GM18858 (cell line): ENCODE measurements at regions not wholly inside any gene's neighbourhood (a gene's known extent, or its start where the extent isn't known, plus 50 kb on each side); places are given as distances from the start of the nearest gene placed in this dataset.

Experiments used
- ATAC-seq: cut with Tn5 transposase; IDR thresholded peaks from one replicate; pipeline ENCODE4 v1.9.1; 2021; ENCODE audit not compliant: unreplicated experiment

DNA sequence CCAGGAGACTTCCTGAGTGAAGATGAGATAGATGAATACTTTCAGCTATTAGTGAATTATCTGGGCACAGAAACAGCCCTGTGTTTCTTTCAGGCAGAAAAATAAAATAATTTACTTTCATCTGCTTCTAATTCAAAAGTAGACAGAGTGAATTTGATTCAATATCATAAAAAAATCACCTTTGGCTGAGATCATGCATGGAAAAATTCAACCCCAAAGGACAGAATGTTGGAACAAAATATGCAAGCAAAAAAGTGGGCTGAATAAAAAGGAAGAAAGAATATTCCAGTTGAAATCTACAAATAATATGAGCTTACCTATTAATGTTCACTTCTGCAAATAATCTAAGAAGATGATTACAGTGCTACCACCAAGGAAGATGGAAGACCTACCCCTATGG, 546.9 kb downstream of the TFAP2B start:
- no peak for ATAC-seq

DNA sequence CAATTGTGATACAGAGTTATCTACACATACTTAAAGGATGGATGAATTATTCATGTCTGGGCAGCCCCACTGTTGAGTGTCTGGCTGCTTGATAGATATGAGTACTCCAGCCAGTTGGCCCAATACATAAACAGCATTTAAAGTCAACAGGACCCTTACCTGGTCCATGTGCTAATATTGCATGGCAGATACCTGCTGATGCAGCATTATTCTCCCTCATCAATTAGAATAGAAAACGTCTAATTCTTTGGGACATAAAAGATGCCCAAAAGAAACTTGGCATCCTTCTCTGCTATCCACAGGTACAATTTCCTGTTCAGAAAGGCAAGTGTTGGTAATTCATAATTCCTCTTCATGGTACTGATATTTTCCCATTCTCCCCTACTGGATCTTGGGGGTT, 550.8 kb downstream of the TFAP2B start:
- ATAC-seq = no peak

DNA sequence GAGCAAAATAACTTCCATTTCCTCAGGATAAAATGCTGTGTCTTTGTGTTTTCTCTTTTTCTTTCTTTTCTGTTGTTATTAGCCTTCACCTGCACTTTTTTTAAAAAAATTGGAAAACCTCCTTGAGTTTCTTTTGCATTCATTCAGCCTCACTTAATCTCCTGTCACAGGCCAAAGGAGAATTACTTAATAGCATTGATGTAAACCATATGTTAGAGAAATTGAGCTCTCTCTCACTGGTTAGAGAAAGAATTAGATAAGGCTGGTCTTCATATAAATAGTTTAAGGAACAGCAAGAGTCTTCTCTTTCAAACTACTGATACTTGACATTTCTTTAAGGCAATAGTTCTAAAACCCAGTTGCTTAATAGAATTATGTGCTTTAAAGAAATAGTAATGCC, 564.2 kb downstream of the TFAP2B start:
- no peak for ATAC-seq

DNA sequence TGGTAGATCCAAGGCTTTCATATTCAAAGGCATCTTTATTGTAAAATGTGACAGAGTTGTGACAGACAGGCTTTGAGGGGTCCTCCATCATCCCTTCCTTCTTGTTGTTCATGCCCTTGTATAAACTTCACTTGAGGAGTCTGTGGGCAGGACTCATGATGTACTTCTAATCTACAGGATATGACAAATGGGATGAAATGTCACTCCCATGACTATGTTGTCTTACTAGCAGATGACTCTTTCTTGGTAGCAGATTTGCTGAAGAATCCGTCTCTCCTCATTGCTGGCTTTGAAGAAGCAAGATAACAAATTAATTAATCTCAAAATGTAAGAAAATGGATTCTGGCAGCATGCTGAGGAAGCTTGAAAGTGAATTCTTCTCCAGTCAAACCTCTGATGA, 566.1 kb downstream of the TFAP2B start:
- ATAC-seq = no peak

DNA sequence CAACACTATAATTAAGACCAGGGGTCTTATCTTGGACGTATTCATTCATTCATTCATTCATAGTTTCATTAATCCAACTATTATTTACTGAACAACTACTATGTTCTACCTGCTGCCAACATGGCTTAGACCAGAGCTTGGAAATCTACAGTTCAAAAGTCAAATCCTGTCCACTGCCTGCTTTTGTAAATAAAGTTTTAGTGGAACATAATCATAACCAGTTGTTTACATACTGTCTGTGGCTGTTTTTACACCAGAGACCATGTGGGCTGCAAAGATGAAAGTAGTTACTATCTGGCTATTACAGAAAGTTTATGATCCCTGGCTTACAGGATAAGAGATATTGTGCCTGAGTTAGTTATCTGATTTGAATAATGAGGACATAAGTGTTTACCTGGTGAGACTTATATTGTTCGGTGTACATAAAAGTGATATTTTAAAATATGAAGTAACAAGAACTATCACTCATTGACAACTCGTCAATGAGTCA, 567.7 kb downstream of the TFAP2B start:
- ATAC-seq = no peak

GRCh38 chr6:51387907-51388306, 569.2 kb downstream of the TFAP2B start:
- ATAC-seq = no peak

DNA sequence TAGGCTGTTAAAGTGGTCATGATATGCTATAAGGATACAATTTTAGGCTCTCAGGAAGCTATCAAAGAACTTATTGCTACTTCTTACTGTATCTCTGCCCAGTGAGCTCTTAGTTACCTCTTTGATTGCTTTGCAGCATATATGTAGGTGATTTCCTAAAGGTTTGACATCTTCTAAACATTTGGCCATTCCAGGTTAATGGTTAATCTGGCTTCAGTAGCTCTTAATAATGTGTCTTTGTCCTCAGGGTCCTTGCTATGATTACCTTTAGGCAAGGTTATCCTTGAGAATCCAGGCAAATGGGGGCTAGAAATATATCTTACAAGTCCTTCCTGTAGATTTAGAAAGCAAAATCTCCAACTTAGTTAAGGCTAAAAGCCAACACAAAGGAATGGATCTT, 575.4 kb downstream of the TFAP2B start:
- ATAC-seq = no peak

- peak; percentile 43 for ATAC-seq
Observed at GRCh38 chr6:51396583-51396982, 577.9 kb downstream of the TFAP2B start.

DNA sequence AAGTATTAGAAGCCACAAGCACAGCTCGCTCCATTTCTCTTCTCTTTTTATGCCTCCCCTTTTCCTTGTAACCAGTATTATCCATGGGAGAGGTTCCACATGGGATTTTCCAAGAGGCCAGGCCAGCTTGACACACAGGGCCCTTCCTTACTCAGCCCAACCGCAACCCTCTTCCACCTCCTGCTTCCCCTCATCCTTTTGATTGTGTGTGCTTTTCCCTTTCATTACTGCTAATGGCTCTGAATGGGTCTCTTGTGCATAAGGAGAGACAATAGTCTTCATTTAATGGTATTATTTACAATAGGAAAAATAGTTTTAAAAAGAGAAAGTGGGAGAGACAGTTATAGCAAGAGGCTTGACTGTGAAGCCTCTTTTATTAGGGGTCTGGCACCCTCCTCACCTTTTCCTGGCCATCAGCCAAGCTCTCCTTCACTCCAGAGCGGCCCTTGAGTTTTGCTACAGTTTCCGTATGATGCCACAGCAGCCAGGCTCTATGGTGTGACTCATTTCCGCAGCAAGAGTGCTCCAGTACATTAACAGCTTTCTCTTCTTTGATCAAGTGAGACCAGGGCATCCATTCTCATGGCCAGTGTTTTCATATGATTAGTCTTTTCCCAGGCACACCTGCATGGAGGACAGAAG, 579.5 kb downstream of the TFAP2B start:
- peak; percentile 74 for ATAC-seq

DNA sequence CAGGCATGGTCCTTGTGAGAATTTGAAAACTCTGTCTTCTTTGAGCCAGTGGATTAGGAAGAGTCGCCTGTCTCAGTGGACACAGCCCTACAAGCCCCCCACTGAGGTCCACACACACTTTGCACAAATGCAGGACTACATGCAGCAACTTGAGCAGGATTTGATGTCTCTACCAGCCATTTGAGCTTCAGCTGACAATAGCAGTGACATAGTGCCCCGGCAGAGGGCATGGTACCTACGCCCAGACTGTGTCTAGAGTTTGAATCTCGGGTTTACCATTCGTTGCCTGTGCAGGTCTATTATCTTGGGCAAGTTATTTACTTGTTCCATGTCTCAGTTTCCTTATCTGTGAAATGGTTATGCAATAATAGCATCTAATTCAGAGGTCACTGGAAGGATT, 580.1 kb downstream of the TFAP2B start:
- no peak for ATAC-seq

DNA sequence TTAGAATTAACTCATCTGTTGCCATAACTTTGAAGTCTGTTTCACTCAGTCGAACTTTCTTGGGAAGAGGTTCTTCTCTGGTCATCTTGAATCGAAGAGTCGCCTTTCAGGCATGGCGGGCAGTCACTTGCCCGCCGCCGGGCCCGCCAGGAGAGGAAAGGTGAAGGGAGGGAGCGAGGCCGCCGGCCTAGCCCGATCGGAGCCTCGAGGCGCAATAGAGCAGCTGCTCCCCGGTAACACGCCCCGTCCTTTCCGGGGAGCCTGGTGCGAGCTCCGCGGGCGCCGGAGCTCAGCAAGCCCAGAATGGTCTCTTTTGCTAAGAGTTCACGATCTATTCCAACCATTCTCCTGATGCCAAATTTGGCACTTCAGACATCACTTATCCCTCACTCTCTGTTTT, 591.8 kb downstream of the TFAP2B start:
- no peak for ATAC-seq

DNA sequence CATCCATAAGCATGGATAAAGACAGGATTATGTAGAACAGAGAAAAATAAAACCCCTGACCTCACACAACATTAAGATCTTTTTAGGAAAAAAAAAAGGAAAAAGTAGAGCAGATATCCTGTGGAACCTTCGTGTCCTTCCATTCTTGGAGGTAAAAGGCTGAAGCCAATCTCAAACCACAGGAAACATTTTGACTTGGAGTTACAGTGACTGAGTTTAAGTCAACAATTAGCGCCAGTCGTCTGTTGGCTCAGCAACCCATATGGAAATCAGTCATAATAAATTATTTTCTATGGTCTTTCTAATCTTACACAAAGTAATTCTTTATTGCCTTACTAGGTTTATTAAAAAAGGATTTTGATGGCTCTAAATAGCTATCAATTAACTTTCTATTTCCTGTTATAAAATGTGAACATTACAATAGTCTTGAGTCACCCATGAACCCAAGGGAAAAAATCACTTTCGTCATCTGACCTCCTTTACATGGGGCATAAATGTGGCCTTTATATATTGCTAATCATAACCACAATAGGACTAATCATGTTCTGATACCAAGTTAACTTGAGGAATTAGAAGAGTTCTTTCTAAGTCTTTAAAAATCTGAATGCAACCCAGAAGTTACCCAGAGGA, 592.9 kb downstream of the TFAP2B start:
- ATAC-seq = no peak

DNA sequence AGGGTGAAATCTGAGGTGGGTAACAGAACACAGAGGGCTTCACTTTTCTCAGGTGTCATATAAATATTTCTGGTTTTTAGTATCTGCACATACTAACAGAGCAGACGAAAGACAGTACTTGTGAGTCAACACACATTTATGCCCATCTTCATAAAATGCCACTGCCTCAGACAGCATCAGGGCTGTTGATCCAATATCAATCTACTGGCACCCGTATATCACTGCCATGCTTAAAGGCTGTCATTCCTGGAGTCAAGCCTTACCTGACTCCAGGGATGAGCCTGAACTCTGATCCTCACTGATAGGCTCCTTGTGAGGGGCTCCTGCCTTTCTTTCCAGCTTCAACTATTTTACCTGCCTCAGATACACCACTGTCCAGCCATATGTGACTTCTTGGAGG, 595.7 kb downstream of the TFAP2B start:
- ATAC-seq = no peak

- ATAC-seq = no peak
Observed at GRCh38 chr6:51415501-51415900, 596.8 kb downstream of the TFAP2B start.

GRCh38 chr6:51429017-51429712, 610.5 kb downstream of the TFAP2B start:
- ATAC-seq = no peak

GRCh38 chr6:51430589-51430988, 611.9 kb downstream of the TFAP2B start:
- ATAC-seq = no peak

DNA sequence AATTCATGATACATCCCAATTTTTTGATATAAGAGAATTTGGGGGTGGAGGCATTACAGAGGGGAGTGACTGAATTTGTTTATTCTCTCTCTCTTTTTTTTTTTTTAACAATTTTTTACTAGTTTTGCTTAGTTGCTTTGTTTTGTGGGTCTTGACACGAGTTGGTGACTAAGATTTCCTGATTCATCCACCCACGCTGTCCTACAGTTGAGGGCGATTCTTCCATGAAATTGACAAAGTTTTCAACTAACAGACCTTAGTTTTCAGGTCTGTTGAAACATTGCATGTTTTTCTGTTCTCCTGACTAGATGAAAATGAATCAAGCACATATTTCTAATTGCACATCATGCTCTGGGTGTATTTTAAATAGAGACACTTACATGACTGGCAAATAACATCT, 613.8 kb downstream of the TFAP2B start:
- ATAC-seq = no peak

DNA sequence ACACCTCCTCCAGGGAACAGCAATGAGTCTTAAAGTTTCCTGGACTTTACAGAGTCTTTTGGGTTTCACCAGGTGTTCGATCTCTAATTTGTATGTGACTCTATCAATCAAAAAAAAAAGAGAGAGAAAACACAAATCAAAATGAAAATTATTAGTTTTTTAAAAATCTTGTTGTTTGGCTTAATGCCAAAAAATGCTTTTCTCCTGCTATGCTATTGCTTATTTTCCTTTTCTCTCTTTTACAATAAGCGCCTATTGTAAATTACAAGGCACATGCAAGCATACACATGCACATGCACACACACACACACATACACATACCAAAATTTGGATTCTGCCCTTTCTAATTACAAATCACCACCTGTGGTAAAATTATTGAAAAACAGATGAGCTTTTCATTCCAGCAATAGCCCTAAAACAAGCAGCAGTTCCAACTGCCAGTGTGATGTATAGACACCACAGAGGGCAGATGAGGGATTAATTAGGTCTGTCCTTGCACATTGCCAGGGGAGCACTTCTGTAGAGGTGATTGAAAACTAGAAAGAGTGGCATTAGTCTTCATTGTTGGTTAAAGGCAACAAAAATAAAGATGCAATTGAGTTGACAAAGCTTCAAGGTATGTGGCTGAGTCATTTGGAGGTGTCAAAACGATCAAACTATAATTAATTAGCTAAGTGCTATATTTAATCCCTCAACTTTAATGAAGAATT, 631.7 kb downstream of the TFAP2B start:
- ATAC-seq = no peak

GRCh38 chr6:51450958-51451357, 632.3 kb downstream of the TFAP2B start:
- ATAC-seq = no peak

GRCh38 chr6:51456282-51456681, 631.1 kb downstream of the PKHD1 start:
- no peak for ATAC-seq

- peak; percentile 98 for ATAC-seq
Observed at GRCh38 chr6:51459958-51460357, 627.5 kb downstream of the PKHD1 start.

DNA sequence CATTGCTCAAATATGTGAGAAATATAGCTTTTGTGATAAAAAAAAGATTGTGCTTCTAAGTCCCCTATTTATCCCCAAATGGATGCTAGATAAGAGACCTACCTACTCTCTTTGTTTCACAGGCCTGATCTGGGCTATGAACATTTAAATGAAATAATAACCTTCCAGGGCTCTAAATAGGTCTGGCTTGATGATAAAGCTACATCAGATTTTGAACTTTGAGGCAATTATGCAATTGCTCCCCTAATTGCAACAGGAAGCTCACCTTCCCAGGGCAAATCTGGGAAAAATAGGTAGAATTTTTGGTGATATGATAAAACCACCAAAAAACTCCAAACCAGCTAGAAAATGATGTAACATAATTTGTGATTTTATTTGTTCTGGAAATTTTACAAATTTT, 624.5 kb downstream of the PKHD1 start:
- ATAC-seq = no peak
